CD4-positive, alpha-beta T cell treated with Interleukin-17A for 4 hours (primary cell): ENCODE measurements at regions not wholly inside any gene's neighbourhood (a gene's known extent, or its start where the extent isn't known, plus 50 kb on each side); places are given as distances from the start of the nearest gene placed in this dataset.

Experiments used
- DNase-seq: peaks from one replicate; pipeline ENCODE4 v3.0.0-alpha.2; 2020; ENCODE audit warnings: mixed read lengths

- no peak for DNase-seq
These were observed 236.1 kb upstream of the USP25 start for GRCh38 chr21:15493646-15494045.

GRCh38 chr21:15494481-15494880 is 235.3 kb upstream of the USP25 start:
- no peak for DNase-seq

GRCh38 chr21:15495965-15496364 is 233.8 kb upstream of the USP25 start:
- DNase-seq = no peak

- DNase-seq = no peak
These were observed 232.9 kb upstream of the USP25 start for GRCh38 chr21:15496911-15497310.

GRCh38 chr21:15498455-15498854 is 231.3 kb upstream of the USP25 start:
- DNase-seq = no peak

GRCh38 chr21:15506086-15506485 is 223.7 kb upstream of the USP25 start:
- no peak for DNase-seq

GRCh38 chr21:15508554-15508953 is 221.2 kb upstream of the USP25 start:
- DNase-seq = no peak

GRCh38 chr21:15514073-15514946 is 215.5 kb upstream of the USP25 start:
- DNase-seq = peak; percentile 74

GRCh38 chr21:15515908-15516307 is 213.9 kb upstream of the USP25 start:
- no peak for DNase-seq

- DNase-seq = no peak
These were observed 212.4 kb upstream of the USP25 start for GRCh38 chr21:15517394-15517793.

- DNase-seq = peak; percentile 14
These were observed 208.8 kb upstream of the USP25 start for GRCh38 chr21:15520811-15521643.

- DNase-seq = no peak
These were observed 208.2 kb upstream of the USP25 start for GRCh38 chr21:15521644-15522001.

- DNase-seq = no peak
These were observed 207.6 kb upstream of the USP25 start for GRCh38 chr21:15522148-15522547.

- DNase-seq = no peak
These were observed 204.9 kb upstream of the USP25 start for GRCh38 chr21:15524855-15525254.

GRCh38 chr21:15526798-15527197 is 203.0 kb upstream of the USP25 start:
- DNase-seq = no peak

- DNase-seq = no peak
These were observed 201.4 kb upstream of the USP25 start for GRCh38 chr21:15528346-15528745.

GRCh38 chr21:15531986-15532385 is 197.8 kb upstream of the USP25 start:
- DNase-seq = no peak

GRCh38 chr21:15533618-15534017 is 196.2 kb upstream of the USP25 start:
- no peak for DNase-seq

GRCh38 chr21:15534450-15534886 is 195.3 kb upstream of the USP25 start:
- no peak for DNase-seq

GRCh38 chr21:15539376-15539775 is 190.4 kb upstream of the USP25 start:
- no peak for DNase-seq

GRCh38 chr21:15543473-15543872 is 186.3 kb upstream of the USP25 start:
- DNase-seq = no peak

- DNase-seq = no peak
These were observed 180.1 kb upstream of the USP25 start for GRCh38 chr21:15549671-15550070.

GRCh38 chr21:15552914-15553494 is 176.8 kb upstream of the USP25 start:
- DNase-seq = no peak

- DNase-seq = no peak
These were observed 171.9 kb upstream of the USP25 start for GRCh38 chr21:15557925-15558324.
